Medulla oblongata (tissue), 1 donor: ENCODE measurements at regions not wholly inside any gene's neighbourhood (a gene's known extent, or its start where the extent isn't known, plus 50 kb on each side); places are given as distances from the start of the nearest gene placed in this dataset.

Source experiments
- DNase-seq: peaks from one replicate; pipeline ENCODE4 v3.0.0-alpha.2; 2015; ENCODE audit errors: extremely low spot score

DNA sequence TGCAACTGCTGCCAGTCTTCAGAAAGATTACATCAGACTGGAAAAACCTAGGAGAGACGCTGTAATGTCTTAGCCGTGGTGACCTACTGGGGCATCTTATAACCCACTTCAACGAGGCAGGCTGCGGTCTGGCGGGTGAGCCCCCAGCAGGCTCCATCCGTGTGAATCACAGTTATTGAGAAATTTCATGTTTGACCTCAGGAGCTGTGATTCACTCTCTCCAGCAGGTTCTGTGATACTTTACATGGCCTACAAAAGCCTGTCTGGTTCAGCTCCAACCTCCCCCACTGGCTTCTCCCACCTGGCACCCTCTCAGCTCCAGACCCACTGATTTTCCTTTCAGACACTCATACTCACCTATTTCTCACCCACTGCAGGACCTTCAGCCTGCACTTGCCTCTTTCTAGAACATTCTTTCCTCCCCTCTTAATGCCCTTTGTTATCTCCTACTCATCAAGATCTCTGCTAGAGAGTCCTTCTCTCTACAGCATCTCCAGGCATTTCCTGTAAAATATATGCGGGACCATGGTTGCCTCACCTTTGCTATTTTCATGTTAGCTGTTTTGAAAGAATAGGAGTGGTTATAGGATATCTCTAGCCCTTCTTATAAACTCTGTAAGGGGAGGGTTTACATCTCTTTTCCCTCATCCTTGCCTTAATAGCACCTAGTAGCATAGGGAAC lies 227.9 kb downstream of the MAF start:
- no peak for DNase-seq

GRCh38 chr16:79370736-79371135 lies 229.8 kb downstream of the MAF start:
- no peak for DNase-seq

GRCh38 chr16:79369796-79370195 lies 230.7 kb downstream of the MAF start:
- DNase-seq, result no peak

GRCh38 chr16:79367822-79368221 lies 232.7 kb downstream of the MAF start:
- DNase-seq, result no peak

GRCh38 chr16:79366635-79367034 lies 233.9 kb downstream of the MAF start:
- no peak for DNase-seq

DNA sequence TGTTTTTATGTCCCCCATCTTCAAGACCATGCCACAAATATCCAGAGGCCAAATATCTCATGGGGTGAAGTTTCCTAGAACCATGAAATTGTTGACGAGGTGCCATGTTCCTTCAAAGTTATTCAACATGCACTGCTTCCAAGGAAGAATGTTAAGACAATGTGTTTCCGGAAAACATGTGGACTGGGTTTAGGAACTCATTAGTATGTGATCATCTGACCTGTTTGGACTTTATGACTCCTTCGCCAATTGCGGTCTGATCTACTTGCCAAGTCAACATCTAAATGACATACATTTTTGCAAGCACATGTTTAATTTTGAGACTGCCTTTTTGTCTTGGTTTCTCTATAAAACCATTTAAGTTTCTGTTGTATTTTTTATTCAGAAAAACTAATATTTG lies 234.8 kb downstream of the MAF start:
- DNase-seq, result no peak

GRCh38 chr16:79363484-79363883 lies 237.1 kb downstream of the MAF start:
- DNase-seq, result no peak

GRCh38 chr16:79363035-79363434 lies 237.5 kb downstream of the MAF start:
- no peak for DNase-seq

DNA sequence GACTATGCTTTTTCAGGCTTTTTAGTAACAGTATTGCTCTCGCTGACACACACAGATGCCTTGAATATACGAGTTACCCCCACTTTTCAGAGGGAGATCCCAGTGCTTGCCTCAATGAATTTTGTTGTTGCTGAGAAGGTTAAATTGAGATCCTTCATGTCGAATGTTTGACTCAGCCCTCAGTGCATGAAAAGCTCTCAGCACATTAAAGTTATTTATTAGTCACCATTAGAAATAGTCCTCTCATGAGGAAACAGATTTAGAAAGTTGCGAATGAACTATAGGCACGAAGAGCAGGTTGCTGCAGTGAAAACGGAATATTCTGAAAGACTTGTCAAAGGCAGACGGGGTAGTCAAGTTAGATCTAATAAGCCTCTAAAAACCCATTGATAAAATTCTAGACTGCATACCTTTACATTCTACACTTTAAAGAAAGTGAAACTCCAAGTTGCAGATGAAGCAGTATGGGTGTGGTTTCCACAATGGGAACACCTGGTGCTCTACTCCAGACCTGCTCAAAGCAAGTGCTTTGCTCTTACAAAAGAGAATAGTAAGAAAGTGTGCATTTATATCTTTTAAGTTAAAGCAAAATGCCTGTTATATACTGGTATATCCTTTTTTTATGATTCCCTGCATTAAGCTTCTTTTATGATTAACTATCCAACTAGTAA lies 238.1 kb downstream of the MAF start:
- DNase-seq, result no peak

- DNase-seq, result no peak
These were observed 239.3 kb downstream of the MAF start for GRCh38 chr16:79361132-79361751.

GRCh38 chr16:79360267-79360666 lies 240.3 kb downstream of the MAF start:
- no peak for DNase-seq

DNA sequence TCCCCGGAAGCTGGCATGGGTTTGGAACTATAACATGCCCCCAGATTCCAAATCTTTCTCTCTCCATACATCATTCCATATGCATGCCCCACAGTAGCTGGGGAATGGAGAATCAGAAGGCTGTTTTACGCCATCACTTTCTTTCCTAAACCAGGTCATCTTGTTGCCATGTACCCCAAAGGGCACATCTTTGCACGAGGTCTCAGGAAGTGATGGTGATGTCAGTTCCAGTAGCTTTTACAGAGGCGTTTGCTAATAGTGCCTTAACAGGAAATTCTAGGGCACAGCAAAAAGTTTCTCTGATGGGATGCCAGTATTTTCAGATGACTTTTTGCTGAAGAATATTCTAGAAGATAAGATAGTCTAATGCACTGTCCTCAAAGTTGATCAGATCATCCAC lies 241.5 kb downstream of the MAF start:
- no peak for DNase-seq

GRCh38 chr16:79358188-79358587 lies 242.3 kb downstream of the MAF start:
- no peak for DNase-seq

GRCh38 chr16:79355600-79356358 lies 244.8 kb downstream of the MAF start:
- no peak for DNase-seq

- no peak for DNase-seq
These were observed 248.6 kb downstream of the MAF start for GRCh38 chr16:79351927-79352326.

DNA sequence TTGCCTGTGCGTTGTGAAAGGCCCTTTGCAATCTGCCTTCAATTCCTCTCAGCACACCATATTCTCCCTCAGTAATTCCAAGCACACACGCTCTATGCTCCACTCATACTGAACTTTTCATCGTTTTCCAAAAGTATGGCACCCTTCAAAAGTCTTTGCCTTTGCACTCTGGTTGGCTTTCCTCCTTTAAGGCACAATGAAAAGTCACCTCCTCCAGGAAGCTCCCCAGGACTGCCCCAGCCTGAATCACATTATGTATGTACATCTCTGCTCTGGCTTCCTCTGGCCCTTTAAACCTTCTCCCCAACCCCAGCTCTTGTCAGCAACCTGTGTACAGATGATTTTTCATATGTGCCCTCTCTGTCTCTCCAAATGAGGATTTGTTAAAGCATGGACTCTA lies 250.7 kb downstream of the MAF start:
- DNase-seq, result no peak

DNA sequence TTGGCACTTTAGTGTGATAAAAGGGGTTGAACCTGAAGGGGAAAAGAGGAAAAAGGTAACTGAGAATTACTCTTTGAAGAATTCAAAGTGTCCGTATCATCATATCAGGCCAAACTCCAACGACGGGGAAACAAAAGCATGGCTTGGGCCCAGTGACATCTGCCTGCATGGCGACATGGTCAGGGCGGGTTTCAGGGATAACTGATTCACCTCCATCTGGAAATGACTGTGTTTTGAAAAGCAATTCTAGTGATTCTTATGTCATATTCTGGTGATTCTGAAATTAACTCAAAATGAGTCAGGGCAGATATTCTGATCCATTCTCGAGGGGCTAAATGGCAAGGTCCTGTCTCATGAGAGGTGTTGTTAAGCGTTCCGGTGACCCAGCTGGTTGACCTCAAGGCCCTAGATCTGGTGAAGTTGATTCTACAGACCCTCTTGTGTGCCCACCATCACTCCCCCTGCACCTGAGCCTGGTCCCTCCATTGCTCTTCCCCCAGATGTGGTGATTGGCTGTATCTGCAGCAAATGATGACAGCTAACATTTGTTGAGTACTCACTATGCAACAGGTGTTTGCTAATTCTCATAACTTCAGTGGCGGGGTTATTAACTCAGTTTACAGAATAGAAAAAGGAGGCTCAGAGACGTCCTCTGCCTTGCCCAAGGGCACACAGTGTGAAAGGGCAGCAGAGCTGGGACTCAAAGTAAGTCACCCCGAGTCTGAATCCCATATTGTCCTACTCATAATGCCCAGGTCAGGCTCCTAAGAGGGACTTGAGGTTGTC lies 251.8 kb downstream of the MAF start:
- DNase-seq, result no peak

DNA sequence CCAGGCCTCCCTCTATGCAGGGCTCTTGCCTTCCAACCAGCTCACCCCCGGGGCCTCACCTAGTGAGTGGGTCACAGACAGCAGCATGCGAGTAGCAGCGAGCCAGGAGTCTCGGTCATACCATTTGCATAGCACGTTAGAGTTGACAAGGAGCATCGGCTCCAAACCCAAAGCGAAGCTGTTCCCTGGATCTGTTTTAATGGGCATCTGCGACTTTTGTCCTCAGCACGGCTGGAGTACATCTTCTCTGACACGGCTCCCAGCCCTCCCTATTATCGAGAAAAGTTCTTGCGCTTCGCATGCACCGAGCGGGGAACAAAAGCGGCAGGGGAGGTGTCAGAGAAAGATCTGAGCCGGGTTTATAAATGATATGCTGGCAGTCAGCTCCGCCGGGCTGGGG lies 253.3 kb downstream of the MAF start:
- no peak for DNase-seq

- DNase-seq, result no peak
These were observed 260.7 kb downstream of the MAF start for GRCh38 chr16:79339863-79340262.

DNA sequence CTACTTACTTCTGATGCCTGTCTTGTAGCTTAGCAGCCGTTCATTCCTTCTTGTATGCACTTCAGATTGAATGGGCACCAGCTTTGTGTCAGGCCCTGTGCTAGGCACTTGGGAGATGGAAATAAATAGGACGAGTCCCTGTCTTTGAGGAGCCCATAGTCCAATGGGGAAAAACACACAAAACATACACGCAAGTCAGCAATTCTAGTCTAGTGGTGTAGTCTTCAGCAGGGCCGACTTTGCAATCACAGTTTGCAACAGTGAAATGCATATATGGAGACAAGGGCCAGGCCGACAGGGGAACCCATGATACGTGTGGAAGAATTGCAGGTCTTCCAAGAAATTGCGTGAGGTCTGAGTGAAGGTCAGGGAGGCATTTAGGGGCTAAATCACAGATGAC lies 262.6 kb downstream of the MAF start:
- no peak for DNase-seq

GRCh38 chr16:79336437-79337229 lies 263.9 kb downstream of the MAF start:
- no peak for DNase-seq
